GM19328 (cell line): ENCODE measurements at regions not wholly inside any gene's neighbourhood (a gene's known extent, or its start where the extent isn't known, plus 50 kb on each side); places are given as distances from the start of the nearest gene placed in this dataset.

ENCODE experiments used
- ATAC-seq: cut with Tn5 transposase; IDR thresholded peaks from one replicate; pipeline ENCODE4 v1.9.1; 2021; ENCODE audit warnings: mild to moderate bottlenecking, moderate library complexity; ENCODE audit not compliant: unreplicated experiment

DNA sequence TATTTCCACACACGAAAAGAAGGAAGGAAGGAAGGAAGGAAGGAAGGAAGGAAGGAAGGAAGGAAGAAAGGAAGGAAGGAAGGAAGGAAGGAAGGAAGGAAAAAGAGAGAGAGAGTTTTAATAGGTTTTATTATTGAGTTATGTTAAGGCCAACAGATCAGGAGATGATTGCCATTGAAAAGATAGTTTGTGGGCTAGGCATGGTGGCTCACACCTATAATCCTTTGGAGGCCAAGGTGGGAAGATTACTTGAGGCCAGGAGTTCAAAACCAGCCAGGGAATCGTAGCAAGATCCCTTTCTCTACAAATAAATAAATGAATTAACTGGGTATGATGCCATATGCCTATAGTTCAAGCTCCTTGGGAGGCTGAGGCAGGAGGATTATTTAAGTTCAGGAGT is 877.2 kb downstream of the TLE4 start:
- ATAC-seq, result no peak

- no peak for ATAC-seq
Observed at GRCh38 chr9:80447876-80448275, 876.1 kb downstream of the TLE4 start.

- no peak for ATAC-seq
Observed at GRCh38 chr9:80440724-80441123, 869.0 kb downstream of the TLE4 start.

DNA sequence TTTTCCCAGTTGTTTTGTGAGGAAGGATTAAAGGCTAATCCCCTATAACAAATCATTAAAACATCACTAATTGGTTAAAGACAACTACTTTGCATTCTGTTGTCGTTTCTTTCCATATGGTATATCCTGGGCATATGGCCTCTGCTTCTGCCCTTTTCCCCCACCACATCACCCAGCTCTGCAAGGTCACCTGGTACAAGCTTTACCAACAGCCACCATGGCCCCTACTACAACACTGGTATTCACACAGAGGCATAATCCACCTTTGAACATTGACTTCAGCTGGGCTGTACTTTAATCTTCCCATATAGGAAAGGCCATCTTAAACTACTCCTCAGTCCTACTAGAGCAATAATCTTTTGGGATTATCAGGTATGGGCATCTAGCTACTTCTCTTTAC is 866.1 kb downstream of the TLE4 start:
- no peak for ATAC-seq

GRCh38 chr9:80437091-80437640 is 865.4 kb downstream of the TLE4 start:
- ATAC-seq, result no peak

DNA sequence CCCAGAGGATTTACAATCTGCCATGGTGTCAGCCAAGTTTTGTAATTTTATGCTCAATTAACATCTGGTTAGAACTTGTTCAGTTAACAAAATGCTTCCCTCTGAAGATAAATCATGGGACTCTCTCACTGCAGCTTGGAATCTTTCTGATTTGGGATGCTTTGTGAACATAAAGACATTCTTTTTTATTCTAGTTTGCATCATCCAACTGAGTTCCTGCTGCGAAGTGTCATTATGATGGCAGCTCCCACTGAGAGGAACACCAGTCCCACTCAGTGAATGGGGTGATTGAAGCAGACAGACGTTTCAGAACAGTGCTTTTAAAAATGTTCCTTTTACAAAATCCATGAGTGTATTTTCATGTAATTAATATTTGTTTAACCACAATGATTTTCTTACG is 863.8 kb downstream of the TLE4 start:
- no peak for ATAC-seq

DNA sequence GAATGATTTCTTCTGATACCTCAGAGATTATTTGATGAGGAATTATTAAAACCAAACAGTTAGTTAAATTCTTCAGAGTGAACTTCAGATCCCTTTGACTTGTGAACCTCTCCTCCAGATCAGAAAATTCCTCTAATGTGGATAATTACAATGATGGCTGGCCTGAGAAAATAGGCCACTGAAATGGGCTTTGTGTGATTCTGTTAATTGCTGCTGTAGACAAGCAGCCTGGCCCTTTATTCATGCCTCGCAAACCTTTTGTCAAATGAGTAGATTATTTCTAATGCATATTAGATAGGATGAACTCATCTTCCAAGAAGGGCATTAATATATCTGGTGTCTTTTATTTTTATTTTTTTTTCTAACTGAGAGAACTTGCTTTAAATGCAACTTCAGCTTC is 855.2 kb downstream of the TLE4 start:
- no peak for ATAC-seq

GRCh38 chr9:80417211-80417773 is 845.5 kb downstream of the TLE4 start:
- no peak for ATAC-seq

DNA sequence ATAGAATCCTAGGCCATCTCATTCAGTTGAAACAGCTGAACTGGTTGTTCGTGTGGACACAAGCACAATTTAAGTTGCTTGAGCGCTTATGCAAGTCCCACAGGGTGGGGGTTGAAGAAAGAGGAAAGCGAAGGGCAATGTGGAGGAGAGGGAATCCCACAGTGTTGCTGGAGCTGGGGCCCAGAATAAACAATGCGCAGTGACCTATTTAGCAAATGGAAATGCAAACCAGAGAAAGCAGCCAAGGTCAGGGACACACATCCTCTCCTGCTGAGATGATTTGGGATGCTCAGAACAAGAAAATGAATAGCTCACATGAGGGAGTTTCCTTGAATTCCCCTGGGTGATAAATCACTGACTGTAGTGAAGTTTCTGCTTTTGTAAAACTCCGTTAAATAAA is 838.3 kb downstream of the TLE4 start:
- ATAC-seq, result no peak

- no peak for ATAC-seq
Observed at GRCh38 chr9:80407220-80407619, 835.5 kb downstream of the TLE4 start.

DNA sequence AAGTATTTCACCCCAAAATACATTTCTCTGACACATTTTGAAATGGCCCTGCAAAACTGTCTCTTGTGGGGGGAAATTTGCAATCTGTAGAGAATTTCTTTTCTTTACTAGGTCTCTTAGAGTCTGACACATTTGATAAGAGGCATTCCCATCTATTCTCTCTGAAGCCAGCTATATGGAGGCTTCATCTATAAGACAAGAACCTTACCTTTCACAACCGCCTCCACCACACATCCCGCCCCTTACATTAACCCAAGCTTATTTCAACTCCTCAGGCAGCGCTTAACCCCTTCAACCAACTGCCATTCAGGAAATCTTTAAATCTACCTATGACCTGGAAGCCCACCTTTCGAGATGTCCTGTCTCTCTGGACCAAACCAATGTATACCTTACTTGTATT is 829.5 kb downstream of the TLE4 start:
- ATAC-seq, result no peak

- ATAC-seq, result no peak
Observed at GRCh38 chr9:80400624-80401230, 829.0 kb downstream of the TLE4 start.

DNA sequence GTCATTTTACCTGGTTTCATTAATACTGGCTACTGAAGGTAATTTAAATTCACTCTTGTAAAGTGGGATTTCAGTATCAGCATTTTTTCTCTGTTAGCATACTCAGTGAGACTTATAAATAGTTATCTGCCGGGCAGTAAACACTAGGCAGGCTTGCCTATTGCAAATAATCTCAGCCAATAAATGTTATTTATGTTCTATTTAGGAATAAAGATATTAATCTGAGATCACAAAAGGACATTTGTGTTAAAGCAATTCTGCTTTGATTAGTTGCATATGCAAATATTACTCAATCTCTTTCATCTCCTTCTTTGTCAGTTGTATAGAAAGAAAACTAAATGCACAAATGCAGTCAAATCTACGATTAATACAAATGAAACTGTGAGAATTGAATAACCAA is 827.8 kb downstream of the TLE4 start:
- no peak for ATAC-seq

DNA sequence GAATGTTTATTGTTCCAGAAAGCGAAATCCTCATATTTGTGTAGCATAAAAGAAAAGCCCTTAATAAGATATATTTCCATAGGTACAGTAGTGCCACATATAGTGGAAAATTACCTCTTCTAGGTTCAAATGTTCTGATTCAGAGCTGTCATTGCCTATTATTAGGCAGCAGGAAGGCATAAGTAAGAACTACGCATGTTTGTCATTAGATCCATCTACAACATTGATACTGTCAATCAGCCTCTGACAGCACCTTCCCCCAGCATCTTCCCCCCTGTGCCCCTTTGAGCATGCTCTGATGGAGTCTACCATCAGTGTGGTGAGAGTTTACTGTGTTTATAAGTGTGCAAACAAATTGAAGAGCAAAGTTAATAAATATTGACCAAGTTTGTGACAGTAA is 816.1 kb downstream of the TLE4 start:
- ATAC-seq, result no peak

GRCh38 chr9:80385246-80385645 is 813.5 kb downstream of the TLE4 start:
- ATAC-seq, result no peak

- ATAC-seq, result no peak
Observed at GRCh38 chr9:80383331-80383730, 811.6 kb downstream of the TLE4 start.

GRCh38 chr9:80382211-80382891 is 810.6 kb downstream of the TLE4 start:
- ATAC-seq, result no peak

GRCh38 chr9:80380301-80380700 is 808.5 kb downstream of the TLE4 start:
- ATAC-seq, result no peak

- ATAC-seq, result no peak
Observed at GRCh38 chr9:80378669-80379293, 807.0 kb downstream of the TLE4 start.

DNA sequence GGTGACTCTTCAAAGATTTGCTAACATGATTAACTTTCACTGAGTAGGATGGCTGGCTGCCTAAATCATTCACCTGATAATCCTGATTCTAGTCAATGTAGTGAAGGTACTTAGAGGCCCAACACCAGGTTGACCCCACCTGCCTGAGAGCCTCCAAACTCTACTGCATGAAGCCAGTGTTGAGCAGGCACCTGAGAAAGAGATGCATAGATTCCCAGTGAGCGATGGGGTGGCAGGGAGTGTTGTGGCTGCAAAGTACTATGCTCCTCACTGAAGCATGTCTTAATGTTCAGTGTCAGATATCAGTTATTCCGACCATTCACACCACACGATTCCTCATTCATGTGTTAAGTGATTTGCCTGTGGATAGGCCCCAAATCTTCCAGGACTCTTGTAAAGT is 804.4 kb downstream of the TLE4 start:
- ATAC-seq, result no peak

DNA sequence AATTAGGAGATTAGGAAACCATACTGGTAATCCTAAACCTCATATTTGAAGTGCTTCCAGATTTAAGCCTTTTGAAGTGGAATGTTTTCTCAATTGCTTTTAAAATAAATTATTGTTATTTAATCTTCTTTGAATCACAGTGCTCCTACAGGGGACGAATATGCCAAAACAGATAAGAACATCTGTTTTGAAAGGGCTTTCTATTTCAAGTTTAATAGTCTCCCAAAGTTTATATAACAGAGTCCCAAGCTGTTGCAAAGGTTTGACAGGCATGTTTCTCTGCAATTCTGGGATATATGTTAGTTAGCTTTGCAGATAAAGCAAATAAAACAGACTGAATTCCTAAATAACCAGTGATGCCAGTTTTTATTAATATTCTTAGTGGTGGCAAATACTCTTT is 803.7 kb downstream of the TLE4 start:
- ATAC-seq, result no peak

DNA sequence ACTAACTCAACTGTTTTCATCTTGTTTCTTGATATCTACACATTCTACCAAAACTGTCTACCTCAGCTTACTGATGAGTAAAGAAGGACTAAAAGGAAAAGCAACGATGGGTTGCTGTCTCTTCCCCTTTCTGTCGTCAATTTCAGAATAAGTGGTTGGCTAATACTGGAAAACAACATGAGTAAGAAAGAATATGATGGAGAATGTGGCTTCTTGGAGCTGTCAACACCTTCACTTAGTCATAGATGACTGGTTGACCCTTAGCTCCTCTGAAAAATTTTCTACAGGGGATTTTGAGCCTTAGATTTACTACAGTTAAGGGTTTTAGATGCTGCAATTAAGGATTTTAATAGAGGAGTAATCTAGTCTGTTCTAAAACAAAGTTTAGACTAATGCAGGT is 797.9 kb downstream of the TLE4 start:
- ATAC-seq, result no peak
